Caco-2 (cell line): ENCODE measurements at regions not wholly inside any gene's neighbourhood (a gene's known extent, or its start where the extent isn't known, plus 50 kb on each side); places are given as distances from the start of the nearest gene placed in this dataset.

Experiments used
- BruUV-seq: library from RNA; stranded (reverse); fragments of 400-500 nt; replicated peaks from 2 replicates; lab custom pipeline; 2021; lab: Mats Ljungman, UMichigan
- CTCF ChIA-PET: fragments of 300-600 bp; sonication (Branson Sonifier 250); formaldehyde crosslinking; loops from one replicate; lab custom pipeline; 2022; ENCODE audit warnings: antibody characterized with exemption; lab: Charles Lee
- POLR2A ChIA-PET: fragments of 300-600 bp; sonication (Branson Sonifier 250); formaldehyde crosslinking; loops from one replicate; lab custom pipeline; 2022; ENCODE audit warnings: antibody characterized with exemption; lab: Charles Lee
- DNase-seq, 2 experiments: peaks; one replicate each; pipeline versions ENCODE4 v3.0.0 to v3.0.0-alpha.2; 2020 to 2022
- H3K27me3 ChIP-seq: replicated peaks from 2 replicates; pipeline ENCODE4 v1.6.0; 2011; ENCODE audit warnings: low read length; ENCODE audit not compliant: control insufficient read depth, insufficient read depth
- H3K36me3 ChIP-seq: 2 replicates; pipeline ENCODE4 v1.5.1; 2011; ENCODE audit warnings: low read length; ENCODE audit not compliant: control insufficient read depth, insufficient read depth
- H3K4me1 ChIP-seq: fragments of 250-450 bp; sonication (Bioruptor Pico); 2 replicates; pipeline ENCODE4 v1.5.1; 2020; ENCODE audit warnings: mild to moderate bottlenecking
- H3K4me3 ChIP-seq: 2 replicates; pipeline ENCODE4 v1.5.1; 2011; ENCODE audit warnings: low read depth, mild to moderate bottlenecking, control low read depth, low read length
- H3K9me3 ChIP-seq: fragments of 250-450 bp; sonication (Bioruptor Pico); 2 replicates; pipeline ENCODE4 v1.5.1; 2020; ENCODE audit warnings: mild to moderate bottlenecking, moderate library complexity
- H3K27ac Mint-ChIP-seq: one replicate; pipeline ENCODE4 v1.8.0; 2022; ENCODE audit warnings: mixed read lengths; ENCODE audit not compliant: unreplicated experiment
- H3K27me3 Mint-ChIP-seq: one replicate; pipeline ENCODE4 v1.8.0; 2022; ENCODE audit warnings: mixed read lengths; ENCODE audit not compliant: insufficient read depth, unreplicated experiment
- H3K36me3 Mint-ChIP-seq: one replicate; pipeline ENCODE4 v1.8.0; 2022; ENCODE audit warnings: mild to moderate bottlenecking, mixed read lengths; ENCODE audit not compliant: insufficient read depth, unreplicated experiment
- H3K4me1 Mint-ChIP-seq: one replicate; pipeline ENCODE4 v1.8.0; 2022; ENCODE audit warnings: low read depth, mixed read lengths; ENCODE audit not compliant: unreplicated experiment
- H3K4me3 Mint-ChIP-seq: one replicate; pipeline ENCODE4 v1.8.0; 2022; ENCODE audit warnings: mild to moderate bottlenecking, moderate library complexity, mixed read lengths; ENCODE audit not compliant: unreplicated experiment
- H3K9me3 Mint-ChIP-seq: one replicate; pipeline ENCODE4 v1.8.0; 2022; ENCODE audit warnings: mixed read lengths; ENCODE audit not compliant: unreplicated experiment
- CTCF ChIP-seq, 2 experiments: fragments of 200-600 bp in 1 of 2; IDR thresholded peaks; 1 replicate in 1 of 2; 2 replicates in 1 of 2; pipeline versions ENCODE4 v1.5.1 to v1.8.0; 2011 to 2022; ENCODE audit warnings: antibody characterized with exemption in 1 of 2, control low read depth in 1 of 2, inconsistent platforms in 1 of 2, low read depth in 1 of 2, low read length in 1 of 2, mild to moderate bottlenecking in 1 of 2, moderate library complexity in 1 of 2; ENCODE audit not compliant: insufficient read depth in 1 of 2, severe bottlenecking in 1 of 2, unreplicated experiment in 1 of 2
- intact Hi-C: fragments of 100-400 bp; cut with micrococcal nuclease; formaldehyde crosslinking; loops from one replicate; pipeline ENCODE4 v1.10.0; 2022; ENCODE audit not compliant: unreplicated experiment

- no TSS peak for BruUV-seq
- Mint-ChIP-seq H3K27ac (no peak overlapping the region), H3K4me1 (no peaks in the 10 kb centered on the region), H3K36me3 (no peaks in the 10 kb centered on the region), H3K4me3 (no peak overlapping the region), H3K27me3 (peaks cover 10% of the 10 kb centered on the region), H3K9me3 (no peaks in the 10 kb centered on the region)
- no peak for TF ChIP-seq CTCF (IDR thresholded peaks at IDR 0.05; ENCODE audit: insufficient read depth in 1 of 2, low read depth in 1 of 2, low read length in 1 of 2, severe bottlenecking in 1 of 2, unreplicated experiment in 1 of 2)
- ChIA-PET POLR2A (no interaction called here), CTCF (no interaction called here)
- Histone ChIP-seq H3K9me3 (no peaks in the 10 kb centered on the region), H3K27me3 (no peaks in the 10 kb centered on the region), H3K4me1 (no peaks in the 10 kb centered on the region), H3K36me3 (no peaks in the 10 kb centered on the region), H3K4me3 (no peak overlapping the region)
- no peak for DNase-seq
- intact Hi-C loops, result no loop called here
Measured at GRCh38 chr13:76622315-76623040, 263.7 kb downstream of the KCTD12 start.

- POLR2A ChIA-PET, result no interaction called here
- intact Hi-C loops, result no loop called here
- no peak for TF ChIP-seq CTCF (IDR thresholded peaks at IDR 0.05; ENCODE audit: insufficient read depth in 1 of 2, low read depth in 1 of 2, low read length in 1 of 2, severe bottlenecking in 1 of 2, unreplicated experiment in 1 of 2)
Measured at GRCh38 chr13:76621705-76622104, 264.5 kb downstream of the KCTD12 start.

GRCh38 chr13:76620036-76620435, 266.2 kb downstream of the KCTD12 start:
- POLR2A ChIA-PET, result no interaction called here
- no peaks in the 10 kb centered on the region for H3K9me3 ChIP-seq
- TF ChIP-seq CTCF (IDR thresholded peaks at IDR 0.05; ENCODE audit: insufficient read depth in 1 of 2, low read depth in 1 of 2, low read length in 1 of 2, severe bottlenecking in 1 of 2, unreplicated experiment in 1 of 2), result no peak
- no peaks in the 10 kb centered on the region for H3K36me3 Mint-ChIP-seq
- H3K9me3 Mint-ChIP-seq, result no peaks in the 10 kb centered on the region
- no peaks in the 10 kb centered on the region for H3K36me3 ChIP-seq
- no peak overlapping the region for H3K4me3 Mint-ChIP-seq
- H3K4me3 ChIP-seq, result no peak overlapping the region
- peaks cover 3% of the 10 kb centered on the region for H3K27me3 Mint-ChIP-seq
- no peaks in the 10 kb centered on the region for H3K4me1 ChIP-seq
- intact Hi-C loops, result no loop called here
- no peak overlapping the region for H3K27ac Mint-ChIP-seq
- CTCF ChIA-PET, result no interaction called here
- no peaks in the 10 kb centered on the region for H3K27me3 ChIP-seq
- BruUV-seq, result no TSS peak
- DNase-seq, result no peak
- H3K4me1 Mint-ChIP-seq, result no peaks in the 10 kb centered on the region

More at GRCh38 chr13:76621705-76622104, 264.5 kb downstream of the KCTD12 start:
- no peak overlapping the region for H3K27ac Mint-ChIP-seq
- no peak overlapping the region for H3K4me3 ChIP-seq
- no peaks in the 10 kb centered on the region for H3K4me1 Mint-ChIP-seq
- peaks cover 9% of the 10 kb centered on the region for H3K27me3 Mint-ChIP-seq
- no peak for DNase-seq
- no peak overlapping the region for H3K4me3 Mint-ChIP-seq
- H3K9me3 Mint-ChIP-seq, result no peaks in the 10 kb centered on the region
- no peaks in the 10 kb centered on the region for H3K36me3 ChIP-seq
- no peaks in the 10 kb centered on the region for H3K27me3 ChIP-seq
- CTCF ChIA-PET, result no interaction called here
- no peaks in the 10 kb centered on the region for H3K9me3 ChIP-seq
- no peaks in the 10 kb centered on the region for H3K36me3 Mint-ChIP-seq
- BruUV-seq, result no TSS peak
- no peaks in the 10 kb centered on the region for H3K4me1 ChIP-seq
